ENCODE measurements at regions not wholly inside any gene's neighbourhood (a gene's known extent, or its start where the extent isn't known, plus 50 kb on each side); places are given as distances from the start of the nearest gene placed in this dataset.
"Not testable (repeated sequence)": the region's sequence is repeated elsewhere in the genome, so short reads cannot be mapped to it uniquely, and the experiment has no call there.

DNA sequence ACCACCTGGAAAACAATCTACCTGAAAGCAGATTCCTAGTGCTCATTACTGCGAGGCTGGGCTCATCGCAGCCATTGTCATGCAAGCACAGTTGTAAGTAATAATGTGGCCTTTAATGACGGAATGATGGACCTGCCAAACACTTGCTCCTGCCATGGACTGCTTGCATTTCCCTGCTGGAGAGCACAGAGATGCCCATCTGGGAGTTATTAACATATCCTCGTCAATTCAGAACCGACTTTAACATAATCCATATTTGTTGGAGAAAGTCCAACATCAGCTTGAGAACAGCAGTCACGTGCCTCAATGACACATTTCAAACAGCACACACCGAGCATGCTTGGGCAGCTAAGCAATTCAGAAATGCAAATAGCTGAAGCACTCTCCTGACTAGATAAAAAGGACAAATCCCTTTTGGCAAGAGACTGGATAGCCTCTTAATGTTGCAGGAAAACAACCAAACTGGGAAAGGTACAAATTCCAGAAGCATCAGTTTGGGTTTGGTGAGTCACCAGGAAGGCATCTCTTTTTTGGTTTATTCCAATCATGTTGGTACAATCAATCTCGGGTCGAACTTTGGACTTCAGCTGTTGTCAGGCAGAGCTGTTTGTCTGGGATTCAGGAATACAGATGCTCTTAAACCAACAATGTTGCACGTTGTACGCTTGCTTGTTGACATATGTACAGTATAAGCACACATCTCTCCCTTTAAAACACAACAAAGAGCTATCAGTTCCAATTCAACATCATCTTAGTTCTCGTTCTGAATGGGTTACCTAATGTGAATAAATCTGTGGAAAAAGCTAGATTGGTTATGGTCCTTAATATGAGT, 395.8 kb downstream of the LNPK start:
- no peak for DNase-seq (ENCODE audit: low spot score)

DNA sequence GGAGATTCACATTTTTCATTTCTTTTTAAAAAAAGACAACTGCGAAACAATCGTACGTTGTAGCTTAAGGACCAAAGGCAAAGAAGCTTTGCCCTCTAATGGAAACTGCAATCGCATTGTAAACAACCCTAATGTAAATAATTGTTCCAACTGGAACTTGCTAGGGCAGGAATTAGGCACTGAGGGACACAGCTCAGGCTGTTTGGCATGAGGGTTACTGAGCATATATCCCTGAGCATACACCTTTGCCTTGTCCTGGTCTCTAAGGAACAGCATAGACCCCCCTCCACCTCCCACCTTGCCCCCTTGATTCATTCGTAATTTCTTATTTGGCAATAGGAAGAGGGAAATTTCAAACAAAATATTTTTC, 396.4 kb downstream of the LNPK start:
- no peak for DNase-seq (ENCODE audit: low spot score)

DNA sequence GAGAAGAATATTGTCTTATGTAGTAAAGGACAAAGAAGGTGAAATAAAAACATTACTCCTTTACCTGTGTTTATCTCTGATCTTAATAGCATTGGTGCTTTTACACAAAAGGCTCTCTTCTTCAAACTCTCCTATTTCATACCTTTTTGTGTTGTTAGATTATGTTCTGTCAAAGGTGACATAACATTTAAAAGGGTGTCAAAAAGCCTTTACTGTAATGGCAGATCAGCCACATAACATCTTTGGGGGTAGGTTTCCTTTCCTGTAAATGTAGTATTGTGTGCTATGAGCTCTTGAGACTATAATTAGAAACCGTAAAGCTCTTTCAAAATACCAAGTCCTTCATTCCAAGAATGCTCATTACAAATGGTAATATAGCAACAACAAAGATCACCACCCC, 400.1 kb downstream of the LNPK start:
- DNase-seq (ENCODE audit: low spot score) = no peak

- DNase-seq (ENCODE audit: low spot score) = no peak
Observed at GRCh38 chr2:175599966-175600831, 401.9 kb downstream of the LNPK start.

DNA sequence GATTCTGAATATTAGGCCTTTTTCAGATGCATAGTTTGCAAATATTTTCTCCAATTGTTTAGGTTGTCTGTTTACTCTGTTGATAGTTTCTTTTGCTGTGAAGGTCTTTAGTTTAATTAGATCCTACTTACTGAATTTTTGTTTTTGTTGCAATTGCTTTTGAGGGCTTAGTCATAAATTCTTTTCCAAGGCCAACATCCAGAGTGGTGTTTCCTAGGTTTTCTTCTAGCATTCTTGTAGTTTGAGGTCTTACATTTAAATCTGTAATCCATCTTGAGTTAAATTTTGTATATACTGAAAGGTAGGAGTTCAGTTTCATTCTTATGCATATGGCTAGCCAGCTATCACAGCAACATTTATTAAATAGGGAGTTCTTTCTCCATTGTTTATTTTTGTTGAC, 404.8 kb downstream of the LNPK start:
- no peak for DNase-seq (ENCODE audit: low spot score)

DNA sequence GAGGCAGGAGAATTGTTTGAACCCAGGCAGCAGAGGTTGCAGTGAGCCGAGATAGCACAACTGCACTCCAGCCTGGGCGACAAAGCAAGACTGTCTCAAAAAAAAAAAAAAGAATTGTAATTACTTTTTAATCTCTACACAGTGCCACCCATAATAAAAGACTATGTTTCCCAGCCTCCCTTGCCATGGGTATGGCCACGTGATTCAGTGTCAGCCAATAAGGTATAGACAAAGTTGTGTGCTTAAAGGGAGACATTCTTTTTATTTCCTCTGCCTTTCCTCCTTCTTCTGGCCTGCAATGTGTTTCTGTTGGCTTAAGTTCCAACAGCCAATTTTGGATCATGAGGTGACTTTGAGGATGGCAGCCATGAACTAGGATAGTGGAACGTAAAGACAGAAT, 406.9 kb downstream of the LNPK start:
- DNase-seq (ENCODE audit: low spot score) = no peak

GRCh38 chr2:175593686-175594525, 408.2 kb downstream of the LNPK start:
- DNase-seq (ENCODE audit: low spot score) = not testable (repeated sequence)

GRCh38 chr2:175588213-175588612, 406.7 kb upstream of the ATP5MC3 start:
- DNase-seq (ENCODE audit: low spot score) = not testable (repeated sequence)

GRCh38 chr2:175585496-175585895, 404.0 kb upstream of the ATP5MC3 start:
- no peak for DNase-seq (ENCODE audit: low spot score)

DNA sequence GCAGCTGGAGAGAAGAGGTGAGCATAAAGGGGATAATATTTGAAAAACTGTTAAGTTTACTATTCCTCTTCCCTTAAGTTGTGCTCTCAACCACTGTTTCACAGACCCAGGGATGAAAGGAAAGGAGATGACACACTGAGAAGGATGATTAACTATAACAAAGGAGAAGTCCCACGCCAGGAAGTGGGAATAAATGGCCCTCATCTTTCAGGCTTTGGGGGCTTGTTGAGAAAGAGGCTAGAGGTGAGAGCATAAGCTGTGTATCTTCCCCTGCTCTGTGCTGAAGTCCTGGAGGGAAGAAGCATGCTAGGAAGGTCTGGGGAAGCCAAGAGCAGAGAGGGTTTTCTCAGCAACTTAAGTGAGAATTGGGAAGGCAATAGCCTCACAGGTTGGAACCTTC, 399.1 kb upstream of the ATP5MC3 start:
- DNase-seq (ENCODE audit: low spot score) = no peak

DNA sequence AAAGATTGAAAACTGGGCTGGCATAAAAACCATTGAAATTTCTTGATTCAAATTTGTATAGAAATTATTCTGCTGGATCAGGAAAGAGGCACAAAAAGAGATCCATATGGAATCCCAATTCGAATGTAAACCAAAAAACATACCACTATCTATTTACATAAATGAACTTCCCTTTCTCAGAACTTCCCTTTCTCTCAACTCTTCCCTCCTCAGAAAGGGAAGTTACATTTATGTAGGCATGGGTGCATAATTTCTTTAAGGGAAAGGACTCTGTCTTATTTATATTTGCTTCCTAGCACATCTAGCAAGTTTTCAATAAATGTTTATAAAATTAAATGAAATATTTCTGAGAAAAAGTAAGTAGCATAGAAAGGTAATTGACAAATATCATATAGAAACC, 398.1 kb upstream of the ATP5MC3 start:
- peak; percentile 23 for DNase-seq (ENCODE audit: low spot score)

DNA sequence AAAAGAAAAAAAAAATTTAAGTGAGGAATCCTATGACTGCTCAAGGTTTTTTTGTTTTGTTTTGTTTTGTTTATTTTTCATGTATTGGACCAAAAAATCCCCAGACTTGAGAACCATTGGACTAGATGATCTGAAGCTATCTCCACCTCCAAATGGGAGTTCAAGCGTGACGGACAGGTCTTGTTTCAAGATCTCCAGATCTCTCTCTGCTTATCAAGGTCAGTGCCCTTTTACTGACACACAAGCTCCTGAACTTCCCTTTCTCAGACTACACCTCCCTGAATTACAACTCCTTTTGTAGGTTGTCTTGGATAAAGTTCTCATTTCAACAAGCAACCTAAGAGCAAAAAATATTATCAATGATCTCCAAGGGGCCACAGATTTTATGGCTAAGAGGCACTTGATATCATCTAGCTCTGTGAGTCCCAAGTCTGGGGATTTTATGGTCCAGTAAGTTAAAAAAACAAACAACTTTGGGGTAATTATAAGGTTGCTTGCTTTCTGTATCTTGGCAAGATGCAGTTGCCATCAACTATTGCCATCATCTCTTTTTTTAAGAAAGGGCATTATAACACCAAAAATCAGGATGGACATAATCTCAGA, 396.0 kb upstream of the ATP5MC3 start:
- DNase-seq (ENCODE audit: low spot score) = no peak

- no peak for DNase-seq (ENCODE audit: low spot score)
Observed at GRCh38 chr2:175576875-175577274, 395.4 kb upstream of the ATP5MC3 start.

DNA sequence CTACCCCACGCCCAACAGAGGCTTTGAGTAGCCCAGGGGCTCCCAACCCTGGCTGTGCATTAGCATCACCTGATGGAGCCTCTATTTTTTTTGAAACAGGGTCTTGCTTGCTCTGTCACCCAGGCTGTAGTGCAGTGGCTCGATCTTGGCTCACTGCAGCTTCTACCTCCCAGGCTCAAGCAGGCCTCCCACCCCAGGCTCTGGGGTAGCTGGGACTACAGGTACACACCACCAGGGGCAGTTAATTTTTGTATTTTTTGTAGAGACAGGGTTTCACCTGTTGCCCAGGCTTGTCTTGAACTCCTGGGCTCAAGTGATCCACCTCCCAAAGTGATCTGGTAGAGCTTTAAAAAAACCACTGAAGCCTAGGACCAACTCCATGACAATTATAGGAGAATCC, 394.8 kb upstream of the ATP5MC3 start:
- DNase-seq (ENCODE audit: low spot score) = no peak

- DNase-seq (ENCODE audit: low spot score) = no peak
Observed at GRCh38 chr2:175575346-175576258, 394.1 kb upstream of the ATP5MC3 start.

- no peak for DNase-seq (ENCODE audit: low spot score)
Observed at GRCh38 chr2:175574069-175574468, 392.6 kb upstream of the ATP5MC3 start.

DNA sequence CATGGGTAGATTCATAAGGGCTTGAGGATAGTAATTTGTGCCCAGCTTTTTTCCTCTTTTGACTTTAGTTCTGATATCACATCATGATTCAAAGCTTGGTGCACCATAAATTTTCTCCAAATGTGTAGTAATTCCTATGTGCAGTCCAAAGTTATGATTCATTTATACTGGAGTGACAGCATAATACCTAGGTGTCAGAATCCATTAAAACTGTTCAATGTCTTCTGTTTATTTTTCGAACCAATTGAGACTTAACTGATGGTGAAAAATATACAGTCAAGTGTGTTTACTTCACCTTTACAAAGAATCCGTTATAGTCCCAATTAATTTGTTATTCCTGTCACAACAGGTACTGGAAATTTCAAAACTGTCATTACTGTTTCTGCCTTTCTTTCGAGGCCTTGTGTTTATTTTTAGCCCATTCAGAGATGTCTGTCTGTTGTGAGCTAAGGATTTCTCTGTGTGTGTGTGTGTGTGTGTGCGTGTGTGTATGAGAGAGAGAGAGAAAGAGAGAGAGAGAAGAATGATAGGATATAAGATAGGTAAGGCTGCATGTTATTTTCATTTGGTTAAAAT, 389.7 kb upstream of the ATP5MC3 start:
- no peak for DNase-seq (ENCODE audit: low spot score)

DNA sequence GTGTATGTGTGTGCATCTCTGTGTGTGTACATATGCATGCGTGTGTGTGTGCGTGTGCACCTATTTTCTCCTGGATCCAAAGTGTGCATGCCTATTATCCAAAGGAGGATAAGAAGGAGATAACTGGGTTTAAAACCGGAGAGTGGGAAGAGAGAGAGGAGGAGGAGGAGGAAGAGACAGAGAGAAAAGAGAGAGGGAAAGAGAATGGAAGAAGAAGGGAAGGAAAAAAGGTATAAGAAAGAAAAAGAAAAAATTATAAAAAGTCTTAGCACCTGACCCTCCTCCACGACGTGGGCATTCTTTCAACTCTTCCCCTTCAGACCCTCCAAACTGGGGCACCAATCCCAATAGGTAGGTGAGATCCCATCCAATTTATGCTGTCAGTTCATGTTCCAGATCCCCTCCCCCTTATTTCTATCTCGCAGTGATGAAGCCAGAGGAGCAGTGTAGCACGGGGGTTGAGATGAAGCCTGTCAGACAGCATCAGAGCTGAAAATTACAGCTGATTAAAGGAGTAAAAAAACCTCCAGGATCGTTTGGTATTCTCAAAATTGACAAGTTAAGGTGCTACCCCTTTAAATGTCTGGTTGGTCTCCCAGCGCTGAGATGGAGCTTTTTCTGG, 386.7 kb upstream of the ATP5MC3 start:
- DNase-seq (ENCODE audit: low spot score) = no peak

DNA sequence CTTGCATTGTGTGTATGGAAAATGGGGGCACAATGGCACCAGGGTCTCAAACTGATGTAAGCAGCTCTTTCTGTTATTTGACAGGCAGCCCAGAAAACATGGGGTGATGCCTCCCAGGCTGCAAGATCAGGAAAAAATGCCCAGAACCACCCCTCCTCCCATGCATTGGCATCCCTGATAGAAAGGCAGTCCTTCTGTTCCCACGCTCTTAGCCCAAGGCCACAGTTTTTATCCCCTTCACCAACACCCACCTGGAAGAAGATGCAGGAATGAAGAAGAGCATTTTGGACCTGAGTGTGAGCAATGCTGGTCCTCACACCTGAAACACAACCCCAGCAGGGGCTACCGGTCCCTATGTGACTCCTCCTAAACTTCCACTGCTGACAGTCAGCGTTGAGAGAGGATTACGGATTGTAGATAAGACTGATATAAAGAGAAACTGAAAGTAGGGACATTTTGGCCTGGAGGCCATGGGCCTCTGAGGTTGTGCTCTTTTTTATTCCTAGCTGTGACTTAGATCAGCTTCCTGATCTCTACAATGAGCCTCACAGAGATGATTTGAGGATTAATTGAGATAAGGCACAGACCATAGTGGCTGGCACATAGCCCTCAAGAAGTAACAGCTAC, 386.0 kb upstream of the ATP5MC3 start:
- no peak for DNase-seq (ENCODE audit: low spot score)
